ENCODE measurements at regions not wholly inside any gene's neighbourhood (a gene's known extent, or its start where the extent isn't known, plus 50 kb on each side); places are given as distances from the start of the nearest gene placed in this dataset.

- Histone ChIP-seq H3K27me3 (ENCODE audit: control insufficient read depth in 4 of 4, insufficient read depth in 4 of 4, low read length in 3 of 4) (no peaks in the 10 kb centered on the region), H3K9ac (ENCODE audit: low read depth in 1 of 2, low read length in 2 of 2) (no peak overlapping the region), H3K27ac (ENCODE audit: low read depth in 1 of 2, low read length in 2 of 2) (no peak overlapping the region), H3K36me3 (ENCODE audit: control insufficient read depth in 4 of 4, insufficient read depth in 3 of 4, low read depth in 1 of 4, low read length in 3 of 4) (no peaks in the 10 kb centered on the region), H3K4me3 (ENCODE audit: low read depth in 1 of 3, low read length in 3 of 3) (no peak overlapping the region), H3K4me1 (ENCODE audit: control insufficient read depth in 4 of 4, insufficient read depth in 4 of 4, low read length in 3 of 4) (peaks cover 0 to 8% (median 4%) of the 10 kb centered on the region in 4 donors), H3K9me3 (ENCODE audit: control insufficient read depth in 4 of 4, low read length in 3 of 4) (no peaks in the 10 kb centered on the region)
- 90% methylated on average over 3 of the region's 3 CpGs for WGBS
- TF ChIP-seq SP1 (IDR thresholded peaks at IDR 0.05) (no peak), JUND (IDR thresholded peaks at IDR 0.05) (no peak), YY1 (IDR thresholded peaks at IDR 0.05) (no peak), FOXA1 (IDR thresholded peaks at IDR 0.05) (no peak), NR2F2 (IDR thresholded peaks at IDR 0.05) (no peak), FOXA2 (IDR thresholded peaks at IDR 0.05) (no peak), MAX (IDR thresholded peaks at IDR 0.05) (no peak), RAD21 (IDR thresholded peaks at IDR 0.05) (no peak)
- TF ChIP-seq, protein P1, sequence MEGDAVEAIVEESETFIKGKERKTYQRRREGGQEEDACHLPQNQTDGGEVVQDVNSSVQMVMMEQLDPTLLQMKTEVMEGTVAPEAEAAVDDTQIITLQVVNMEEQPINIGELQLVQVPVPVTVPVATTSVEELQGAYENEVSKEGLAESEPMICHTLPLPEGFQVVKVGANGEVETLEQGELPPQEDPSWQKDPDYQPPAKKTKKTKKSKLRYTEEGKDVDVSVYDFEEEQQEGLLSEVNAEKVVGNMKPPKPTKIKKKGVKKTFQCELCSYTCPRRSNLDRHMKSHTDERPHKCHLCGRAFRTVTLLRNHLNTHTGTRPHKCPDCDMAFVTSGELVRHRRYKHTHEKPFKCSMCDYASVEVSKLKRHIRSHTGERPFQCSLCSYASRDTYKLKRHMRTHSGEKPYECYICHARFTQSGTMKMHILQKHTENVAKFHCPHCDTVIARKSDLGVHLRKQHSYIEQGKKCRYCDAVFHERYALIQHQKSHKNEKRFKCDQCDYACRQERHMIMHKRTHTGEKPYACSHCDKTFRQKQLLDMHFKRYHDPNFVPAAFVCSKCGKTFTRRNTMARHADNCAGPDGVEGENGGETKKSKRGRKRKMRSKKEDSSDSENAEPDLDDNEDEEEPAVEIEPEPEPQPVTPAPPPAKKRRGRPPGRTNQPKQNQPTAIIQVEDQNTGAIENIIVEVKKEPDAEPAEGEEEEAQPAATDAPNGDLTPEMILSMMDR (IDR thresholded peaks at IDR 0.05; ENCODE audit: low read depth, low read length, missing input control), result no peak
- TF ChIP-seq, protein P2, sequence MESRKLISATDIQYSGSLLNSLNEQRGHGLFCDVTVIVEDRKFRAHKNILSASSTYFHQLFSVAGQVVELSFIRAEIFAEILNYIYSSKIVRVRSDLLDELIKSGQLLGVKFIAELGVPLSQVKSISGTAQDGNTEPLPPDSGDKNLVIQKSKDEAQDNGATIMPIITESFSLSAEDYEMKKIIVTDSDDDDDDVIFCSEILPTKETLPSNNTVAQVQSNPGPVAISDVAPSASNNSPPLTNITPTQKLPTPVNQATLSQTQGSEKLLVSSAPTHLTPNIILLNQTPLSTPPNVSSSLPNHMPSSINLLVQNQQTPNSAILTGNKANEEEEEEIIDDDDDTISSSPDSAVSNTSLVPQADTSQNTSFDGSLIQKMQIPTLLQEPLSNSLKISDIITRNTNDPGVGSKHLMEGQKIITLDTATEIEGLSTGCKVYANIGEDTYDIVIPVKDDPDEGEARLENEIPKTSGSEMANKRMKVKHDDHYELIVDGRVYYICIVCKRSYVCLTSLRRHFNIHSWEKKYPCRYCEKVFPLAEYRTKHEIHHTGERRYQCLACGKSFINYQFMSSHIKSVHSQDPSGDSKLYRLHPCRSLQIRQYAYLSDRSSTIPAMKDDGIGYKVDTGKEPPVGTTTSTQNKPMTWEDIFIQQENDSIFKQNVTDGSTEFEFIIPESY (IDR thresholded peaks at IDR 0.05), result no peak
- TF ChIP-seq, protein P3, sequence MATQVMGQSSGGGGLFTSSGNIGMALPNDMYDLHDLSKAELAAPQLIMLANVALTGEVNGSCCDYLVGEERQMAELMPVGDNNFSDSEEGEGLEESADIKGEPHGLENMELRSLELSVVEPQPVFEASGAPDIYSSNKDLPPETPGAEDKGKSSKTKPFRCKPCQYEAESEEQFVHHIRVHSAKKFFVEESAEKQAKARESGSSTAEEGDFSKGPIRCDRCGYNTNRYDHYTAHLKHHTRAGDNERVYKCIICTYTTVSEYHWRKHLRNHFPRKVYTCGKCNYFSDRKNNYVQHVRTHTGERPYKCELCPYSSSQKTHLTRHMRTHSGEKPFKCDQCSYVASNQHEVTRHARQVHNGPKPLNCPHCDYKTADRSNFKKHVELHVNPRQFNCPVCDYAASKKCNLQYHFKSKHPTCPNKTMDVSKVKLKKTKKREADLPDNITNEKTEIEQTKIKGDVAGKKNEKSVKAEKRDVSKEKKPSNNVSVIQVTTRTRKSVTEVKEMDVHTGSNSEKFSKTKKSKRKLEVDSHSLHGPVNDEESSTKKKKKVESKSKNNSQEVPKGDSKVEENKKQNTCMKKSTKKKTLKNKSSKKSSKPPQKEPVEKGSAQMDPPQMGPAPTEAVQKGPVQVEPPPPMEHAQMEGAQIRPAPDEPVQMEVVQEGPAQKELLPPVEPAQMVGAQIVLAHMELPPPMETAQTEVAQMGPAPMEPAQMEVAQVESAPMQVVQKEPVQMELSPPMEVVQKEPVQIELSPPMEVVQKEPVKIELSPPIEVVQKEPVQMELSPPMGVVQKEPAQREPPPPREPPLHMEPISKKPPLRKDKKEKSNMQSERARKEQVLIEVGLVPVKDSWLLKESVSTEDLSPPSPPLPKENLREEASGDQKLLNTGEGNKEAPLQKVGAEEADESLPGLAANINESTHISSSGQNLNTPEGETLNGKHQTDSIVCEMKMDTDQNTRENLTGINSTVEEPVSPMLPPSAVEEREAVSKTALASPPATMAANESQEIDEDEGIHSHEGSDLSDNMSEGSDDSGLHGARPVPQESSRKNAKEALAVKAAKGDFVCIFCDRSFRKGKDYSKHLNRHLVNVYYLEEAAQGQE (IDR thresholded peaks at IDR 0.05), result no peak
- DNase-seq (ENCODE audit: low spot score), result no peak
Measured at GRCh38 chr2:8447610-8448221, 234.1 kb upstream of the ID2 start.

GRCh38 chr2:8448824-8449556 is 232.9 kb upstream of the ID2 start:
- Histone ChIP-seq H3K9ac (ENCODE audit: low read depth in 1 of 2, low read length in 2 of 2) (no peak overlapping the region), H3K9me3 (ENCODE audit: control insufficient read depth in 4 of 4, low read length in 3 of 4) (no peaks in the 10 kb centered on the region), H3K4me1 (ENCODE audit: control insufficient read depth in 4 of 4, insufficient read depth in 4 of 4, low read length in 3 of 4) (peaks cover 0 to 8% (median 4%) of the 10 kb centered on the region in 4 donors), H3K27me3 (ENCODE audit: control insufficient read depth in 4 of 4, insufficient read depth in 4 of 4, low read length in 3 of 4) (no peaks in the 10 kb centered on the region), H3K4me3 (ENCODE audit: low read depth in 1 of 3, low read length in 3 of 3) (no peak overlapping the region), H3K27ac (ENCODE audit: low read depth in 1 of 2, low read length in 2 of 2) (no peak overlapping the region), H3K36me3 (ENCODE audit: control insufficient read depth in 4 of 4, insufficient read depth in 3 of 4, low read depth in 1 of 4, low read length in 3 of 4) (no peaks in the 10 kb centered on the region)
- TF ChIP-seq, protein P3 (IDR thresholded peaks at IDR 0.05), result no peak
- TF ChIP-seq YY1 (IDR thresholded peaks at IDR 0.05), result no peak
- TF ChIP-seq SP1 (IDR thresholded peaks at IDR 0.05), result no peak
- TF ChIP-seq RXRA (IDR thresholded peaks at IDR 0.05), result no peak
- no peak for TF ChIP-seq HNF4G (IDR thresholded peaks at IDR 0.05)
- TF ChIP-seq GABPA (IDR thresholded peaks at IDR 0.05 in 1 of 2, conservative IDR thresholded peaks at IDR 0.05 in 1 of 2), result no peak
- TF ChIP-seq HNF4A (conservative IDR thresholded peaks at IDR 0.05), result no peak
- TF ChIP-seq TAF1 (conservative IDR thresholded peaks at IDR 0.05), result no peak
- TF ChIP-seq NR2F2 (IDR thresholded peaks at IDR 0.05), result no peak
- no peak for TF ChIP-seq FOXA2 (IDR thresholded peaks at IDR 0.05)
- TF ChIP-seq MAX (IDR thresholded peaks at IDR 0.05), result no peak
- no peak for TF ChIP-seq FOXA1 (IDR thresholded peaks at IDR 0.05)
- TF ChIP-seq RAD21 (IDR thresholded peaks at IDR 0.05), result no peak
- 90% methylated on average over 10 of the region's 10 CpGs for WGBS
- DNase-seq (ENCODE audit: low spot score), result no peak
